Fibroblast of villous mesenchyme (primary cell): ENCODE measurements at regions not wholly inside any gene's neighbourhood (a gene's known extent, or its start where the extent isn't known, plus 50 kb on each side); places are given as distances from the start of the nearest gene placed in this dataset.

Source experiments
- DNase-seq: peaks from one replicate; pipeline ENCODE4 v3.0.0-alpha.2; 2010; ENCODE audit warnings: low read depth
- H3K4me3 ChIP-seq: 2 replicates; pipeline ENCODE4 v1.5.1; 2011; ENCODE audit warnings: low read depth, mild to moderate bottlenecking, low read length
- TF ChIP-seq, protein P1 (sequence below): IDR thresholded peaks from 2 replicates; pipeline ENCODE4 v1.5.1; 2012; ENCODE audit warnings: low read depth, mild to moderate bottlenecking, low read length; ENCODE audit not compliant: insufficient read depth

DNA sequence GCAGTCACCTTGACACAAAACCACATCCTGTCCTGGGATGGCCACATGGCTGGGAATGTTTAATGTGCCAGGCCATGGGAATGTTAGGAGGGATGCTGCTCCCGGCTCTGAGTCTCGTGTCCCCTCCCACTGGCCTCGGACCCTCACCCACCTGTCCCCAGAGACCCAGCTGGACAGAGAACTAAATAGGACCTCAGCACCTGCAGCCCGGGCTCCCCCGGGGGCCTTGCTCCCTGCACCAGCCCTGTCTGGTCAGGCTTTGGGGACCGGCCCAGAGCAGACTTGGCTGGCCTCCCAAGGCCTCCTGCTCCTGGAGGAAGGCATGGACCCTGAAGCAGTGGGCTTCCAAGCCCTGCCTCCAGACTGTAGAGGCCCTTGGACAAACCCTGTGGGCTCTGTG lies 100.0 kb upstream of the IQSEC1 start:
- DNase-seq, result no peak
- no peak overlapping the region for H3K4me3 ChIP-seq
- TF ChIP-seq, protein P1, sequence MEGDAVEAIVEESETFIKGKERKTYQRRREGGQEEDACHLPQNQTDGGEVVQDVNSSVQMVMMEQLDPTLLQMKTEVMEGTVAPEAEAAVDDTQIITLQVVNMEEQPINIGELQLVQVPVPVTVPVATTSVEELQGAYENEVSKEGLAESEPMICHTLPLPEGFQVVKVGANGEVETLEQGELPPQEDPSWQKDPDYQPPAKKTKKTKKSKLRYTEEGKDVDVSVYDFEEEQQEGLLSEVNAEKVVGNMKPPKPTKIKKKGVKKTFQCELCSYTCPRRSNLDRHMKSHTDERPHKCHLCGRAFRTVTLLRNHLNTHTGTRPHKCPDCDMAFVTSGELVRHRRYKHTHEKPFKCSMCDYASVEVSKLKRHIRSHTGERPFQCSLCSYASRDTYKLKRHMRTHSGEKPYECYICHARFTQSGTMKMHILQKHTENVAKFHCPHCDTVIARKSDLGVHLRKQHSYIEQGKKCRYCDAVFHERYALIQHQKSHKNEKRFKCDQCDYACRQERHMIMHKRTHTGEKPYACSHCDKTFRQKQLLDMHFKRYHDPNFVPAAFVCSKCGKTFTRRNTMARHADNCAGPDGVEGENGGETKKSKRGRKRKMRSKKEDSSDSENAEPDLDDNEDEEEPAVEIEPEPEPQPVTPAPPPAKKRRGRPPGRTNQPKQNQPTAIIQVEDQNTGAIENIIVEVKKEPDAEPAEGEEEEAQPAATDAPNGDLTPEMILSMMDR, result no peak

DNA sequence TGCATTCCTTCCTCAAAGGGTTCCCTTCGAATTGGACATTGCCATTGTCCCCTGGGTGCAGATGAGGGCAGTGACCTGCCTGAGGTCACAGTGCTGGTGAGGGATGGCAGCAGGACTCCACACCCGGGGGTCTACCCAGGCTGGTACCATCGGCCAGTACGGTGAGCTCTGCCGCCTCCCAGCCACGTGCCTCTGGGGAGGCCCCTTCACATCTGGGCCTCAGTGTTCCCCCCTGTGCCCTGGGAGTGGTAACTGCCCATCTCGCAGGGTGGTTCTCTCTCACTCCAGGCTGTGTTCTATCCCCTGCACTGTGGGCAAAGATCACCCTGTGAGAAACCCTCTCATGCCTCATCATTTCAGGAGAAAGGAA lies 99.4 kb upstream of the IQSEC1 start:
- no peak overlapping the region for H3K4me3 ChIP-seq
- DNase-seq, result no peak
- TF ChIP-seq, protein P1, result no peak

DNA sequence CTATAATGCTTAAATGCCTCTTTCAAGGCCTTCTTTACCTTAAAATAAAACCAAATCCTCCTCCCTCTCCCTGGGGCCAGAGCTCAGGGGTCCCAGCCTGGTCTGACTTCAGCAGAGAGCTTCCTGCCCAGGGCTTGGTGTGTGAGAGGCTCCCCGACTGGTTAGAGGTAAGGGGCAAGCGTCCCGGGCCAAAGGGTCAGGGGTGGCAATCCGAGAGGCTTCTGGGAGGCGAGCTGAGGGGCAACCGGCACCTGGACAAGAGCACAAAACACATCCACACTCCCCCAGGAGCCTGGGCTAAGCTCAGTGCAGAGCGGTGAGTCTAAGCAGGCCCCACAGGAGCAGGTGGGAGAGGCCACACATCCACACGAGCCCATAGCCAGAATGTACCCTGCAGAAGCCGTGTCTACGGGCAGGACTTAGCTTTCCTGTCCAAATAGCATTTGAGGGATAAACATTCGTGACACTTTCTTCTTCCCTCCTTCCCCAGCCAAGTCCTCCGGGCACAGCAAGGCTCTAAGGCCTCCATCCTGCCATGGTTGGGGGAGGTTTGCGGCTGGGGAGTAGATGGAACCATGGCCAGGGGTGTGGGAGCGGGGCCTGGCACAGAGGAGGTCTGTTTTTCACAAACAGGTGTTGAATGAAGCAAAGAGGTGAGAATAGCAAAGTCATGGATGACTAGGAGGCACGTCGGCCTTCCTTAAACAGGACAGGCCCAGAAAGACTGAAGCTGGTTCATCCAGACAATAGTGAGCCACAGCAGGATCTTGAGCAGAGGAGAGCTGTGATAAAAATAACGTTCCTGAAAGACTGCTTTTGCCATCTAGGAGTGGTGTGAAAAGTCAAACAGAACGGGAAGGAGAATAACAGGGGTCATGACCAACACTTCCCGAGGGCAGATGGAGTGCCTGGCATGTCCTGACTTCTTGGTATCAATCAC lies 98.7 kb upstream of the IQSEC1 start:
- H3K4me3 ChIP-seq, result no peak overlapping the region
- TF ChIP-seq, protein P1, result no peak
- no peak for DNase-seq

DNA sequence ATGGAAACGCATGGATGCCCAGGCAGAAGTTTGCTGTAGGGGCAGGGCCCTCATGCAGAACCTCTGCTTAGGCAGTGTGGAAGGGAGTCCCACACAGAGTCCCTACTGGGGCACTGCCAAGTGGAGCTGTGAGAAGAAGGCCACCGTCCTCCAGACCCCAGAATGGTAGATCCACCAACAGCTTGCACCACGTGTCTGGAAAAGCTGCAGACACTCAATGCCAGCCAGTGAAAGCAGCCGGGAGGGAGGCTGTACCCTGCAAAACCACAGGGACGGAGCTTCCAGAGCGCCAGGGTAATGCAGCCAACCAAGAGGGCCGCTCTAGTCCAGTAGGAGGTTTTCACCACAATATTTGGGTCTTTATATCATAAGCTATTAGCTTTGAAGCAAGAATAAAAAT lies 97.1 kb upstream of the IQSEC1 start:
- TF ChIP-seq, protein P1, result no peak
- H3K4me3 ChIP-seq, result no peak overlapping the region
- no peak for DNase-seq

DNA sequence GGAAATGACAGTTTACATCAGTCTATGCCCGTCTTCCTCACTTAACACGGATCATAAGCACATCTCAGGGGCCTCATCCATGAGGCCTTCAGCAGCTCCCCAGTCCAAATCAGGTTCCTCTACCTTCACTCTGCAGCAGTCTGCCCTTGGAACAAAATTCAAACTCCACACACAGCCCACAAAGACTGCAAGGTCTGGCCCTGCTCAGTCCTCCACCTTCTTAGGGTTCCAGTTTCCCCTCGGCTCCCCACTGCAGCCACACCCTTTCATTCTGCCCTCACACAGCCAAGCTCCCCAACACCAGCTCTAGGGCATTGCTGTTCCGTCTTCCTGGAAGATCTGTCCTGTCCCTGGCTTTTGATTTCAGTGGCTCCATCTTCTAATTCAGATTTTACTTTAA lies 95.2 kb upstream of the IQSEC1 start:
- DNase-seq, result no peak
- no peak overlapping the region for H3K4me3 ChIP-seq
- TF ChIP-seq, protein P1, result no peak

DNA sequence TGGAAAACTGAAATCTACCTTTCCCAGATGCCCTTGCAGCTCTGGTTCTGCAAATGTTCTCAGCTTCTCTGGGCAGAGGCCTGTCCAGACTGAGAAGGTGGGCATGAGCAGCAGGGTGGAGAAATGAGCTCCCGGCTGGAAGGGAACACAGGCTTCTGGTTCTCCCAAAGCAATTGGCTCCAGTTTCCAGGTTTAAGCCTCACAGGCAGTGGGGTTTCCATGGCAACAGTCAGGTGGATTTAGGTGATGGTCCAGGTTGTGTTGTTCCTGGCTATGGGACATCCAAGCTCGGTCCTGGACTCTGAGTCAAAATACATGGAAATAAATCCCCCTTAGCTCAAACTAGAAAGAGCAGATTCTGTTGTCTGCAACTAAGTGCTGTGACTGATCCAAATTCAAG lies 94.6 kb upstream of the IQSEC1 start:
- TF ChIP-seq, protein P1, result no peak
- H3K4me3 ChIP-seq, result no peak overlapping the region
- no peak for DNase-seq
